NT2/D1 (cell line): ENCODE measurements at regions not wholly inside any gene's neighbourhood (a gene's known extent, or its start where the extent isn't known, plus 50 kb on each side); places are given as distances from the start of the nearest gene placed in this dataset.

ENCODE experiments used
- SUZ12 ChIP-seq: IDR thresholded peaks from 2 replicates; pipeline ENCODE4 v1.6.1; 2011; ENCODE audit not compliant: insufficient read length, insufficient read depth; ENCODE audit errors: extremely low read depth
- YY1 ChIP-seq: IDR thresholded peaks from 2 replicates; pipeline ENCODE4 v1.6.1; 2011; ENCODE audit not compliant: insufficient read length, insufficient read depth

DNA sequence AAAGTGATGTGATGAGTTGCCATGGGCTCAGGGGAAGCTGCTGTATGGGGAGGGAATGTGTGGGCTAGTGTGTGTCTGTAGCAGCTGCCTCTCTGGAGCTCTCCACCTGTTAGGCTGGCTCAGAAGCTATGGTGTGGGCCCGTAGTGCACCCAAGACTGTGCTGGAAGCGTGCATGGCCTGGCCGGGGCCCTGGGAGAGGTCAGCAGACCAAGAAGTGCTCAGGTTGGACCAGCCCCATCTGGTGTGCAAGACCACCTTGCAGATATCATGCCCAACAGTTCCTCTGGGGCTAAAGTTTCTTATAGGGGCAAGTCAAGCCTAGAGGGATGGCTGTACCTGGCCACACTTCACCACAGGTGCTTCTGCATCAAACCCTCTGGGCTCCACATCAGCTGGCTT is 274.4 kb upstream of the CCDC179 start:
- no peak for TF ChIP-seq YY1
- no peak for TF ChIP-seq SUZ12
